GM12878 (cell line): ENCODE measurements at regions not wholly inside any gene's neighbourhood (a gene's known extent, or its start where the extent isn't known, plus 50 kb on each side); places are given as distances from the start of the nearest gene placed in this dataset.

Experiments
- ATAC-seq: fragments of 200-7000 bp; cut with Tn5 transposase; 3 replicates; pipeline ENCODE4 v1.9.1; 2020; ENCODE audit warnings: mild to moderate bottlenecking, moderate library complexity
- BruUV-seq: library from RNA; stranded (reverse); fragments of 400-500 nt; replicated peaks from 2 replicates; lab custom pipeline; 2021; lab: Mats Ljungman, UMichigan
- CTCF ChIA-PET: fragments of 300-600 bp; sonication (Branson Sonifier 250); formaldehyde crosslinking; extraction: SDS; loops from one replicate; lab custom pipeline; 2021; ENCODE audit warnings: inconsistent platforms; lab: Yijun Ruan, JAX
- POLR2A ChIA-PET: fragments of 350-600 bp; formaldehyde crosslinking; extraction: SDS; loops from one replicate; lab custom pipeline; 2021; ENCODE audit warnings: inconsistent platforms; lab: Charles Lee
- RAD21 ChIA-PET: fragments of 300-600 bp; sonication (Branson Sonifier 250); formaldehyde crosslinking; loops from one replicate; lab custom pipeline; 2023; ENCODE audit warnings: antibody characterized with exemption; ENCODE audit not compliant: unreplicated experiment; lab: Charles Lee
- SMC1A ChIA-PET: fragments of 300-600 bp; sonication (Branson Sonifier 250); formaldehyde crosslinking; loops from one replicate; lab custom pipeline; 2023; ENCODE audit not compliant: unreplicated experiment, uncharacterized antibody; lab: Charles Lee
- DNase-seq: peaks from one replicate; pipeline ENCODE4 v3.0.0-alpha.2; 2011; ENCODE audit warnings: low read depth, low spot score
- FAIRE-seq: peaks from 3 replicates; lab custom pipeline; 2011; peaks lifted over from hg19 to GRCh38; lab: Jason Lieb, UNC
- H2AFZ ChIP-seq: 2 replicates; pipeline ENCODE4 v1.6.0; 2011; ENCODE audit warnings: low read depth, low read length, control low read depth; ENCODE audit not compliant: control insufficient read depth
- H3K27ac ChIP-seq: 2 replicates; pipeline ENCODE4 v1.5.1; 2011; ENCODE audit warnings: control low read depth; ENCODE audit not compliant: control insufficient read depth, insufficient read depth
- H3K27me3 ChIP-seq, 2 experiments: replicated peaks in 1 of 2; 2 replicates each; pipeline versions ENCODE4 v1.6.0 to v1.6.1; 2011; ENCODE audit warnings: low read length in 1 of 2; ENCODE audit not compliant: control insufficient read depth in 2 of 2, insufficient read depth in 2 of 2
- H3K36me3 ChIP-seq, 2 experiments: 2 replicates each; pipeline ENCODE4 v1.5.1; 2011; ENCODE audit warnings: low read length in 1 of 2; ENCODE audit not compliant: control insufficient read depth in 2 of 2, insufficient read depth in 2 of 2
- H3K4me1 ChIP-seq: 2 replicates; pipeline ENCODE4 v1.6.1; 2011; ENCODE audit warnings: mild to moderate bottlenecking, low read length, moderate library complexity, mixed read lengths; ENCODE audit not compliant: control insufficient read depth, insufficient read depth
- H3K4me2 ChIP-seq: 2 replicates; pipeline ENCODE4 v1.6.0; 2011; ENCODE audit warnings: control low read depth; ENCODE audit not compliant: control insufficient read depth, insufficient read depth
- H3K4me3 ChIP-seq: fragments of 200-600 bp; sonication (generic); 2 replicates; pipeline ENCODE4 v1.5.1; 2016
- H3K79me2 ChIP-seq: 2 replicates; pipeline ENCODE4 v1.6.0; 2011; ENCODE audit warnings: low read length; ENCODE audit not compliant: control insufficient read depth, insufficient read depth
- H3K9ac ChIP-seq: 2 replicates; pipeline ENCODE4 v1.8.0; 2011; ENCODE audit warnings: low read length, control low read depth, mixed read lengths; ENCODE audit not compliant: control insufficient read depth, insufficient read depth
- H3K9me3 ChIP-seq: replicated peaks from 3 replicates; pipeline ENCODE4 v1.5.1; 2011; ENCODE audit warnings: mild to moderate bottlenecking, low read length; ENCODE audit not compliant: control insufficient read depth, insufficient read depth
- H4K20me1 ChIP-seq: 2 replicates; pipeline ENCODE4 v1.6.0; 2011; ENCODE audit not compliant: control insufficient read depth, insufficient read depth
- ESRRA ChIP-seq: IDR thresholded peaks from 2 replicates; pipeline ENCODE4 v1.6.1; 2012; ENCODE audit warnings: mild to moderate bottlenecking, low read length, improper control_type of control experiment
- ETV6 ChIP-seq, 2 experiments: fragments of 450-650 bp in 1 of 2; IDR thresholded peaks in 1 of 2; conservative IDR thresholded peaks in 1 of 2; 2 replicates each; pipeline ENCODE4 v1.6.1; 2014; ENCODE audit warnings: antibody characterized with exemption in 1 of 2, borderline replicate concordance in 1 of 2, low read depth in 1 of 2, mild to moderate bottlenecking in 1 of 2, moderate library complexity in 1 of 2
- FOS ChIP-seq: IDR thresholded peaks from 3 replicates; pipeline ENCODE4 v1.6.1; 2011; ENCODE audit warnings: borderline replicate concordance; ENCODE audit not compliant: insufficient read length; ENCODE audit errors: extremely low read depth
- PKNOX1 ChIP-seq: fragments of 450-650 bp; IDR thresholded peaks from 2 replicates; pipeline ENCODE4 v1.6.1; 2016; ENCODE audit warnings: mild to moderate bottlenecking
- WGBS: methylation state at CpG from one replicate; pipeline ENCODE4 v1.1.6; 2016; ENCODE audit warnings: low lambda C conversion rate; ENCODE audit not compliant: insufficient replicate concordance, insufficient coverage; ENCODE audit errors: missing lambda C conversion rate; 5-methylcytosine and 5-hydroxymethylcytosine counted together
- in situ Hi-C: fragments of 300-500 bp; cut with MboI; formaldehyde crosslinking; loops from 9 replicates; pipeline ENCODE4 v1.14.3; 2018; ENCODE audit warnings: mixed read lengths
- intact Hi-C: fragments of 100-400 bp; cut with micrococcal nuclease; formaldehyde crosslinking; loops from one replicate; pipeline ENCODE4 v1.14.2; 2022; ENCODE audit not compliant: unreplicated experiment

GRCh38 chr2:122023059-122023864 is 267.8 kb downstream of the TSN start:
- Histone ChIP-seq H3K36me3 (no peaks in the 10 kb centered on the region), H3K27me3 (no peaks in the 10 kb centered on the region), H3K4me3 (no peak overlapping the region), H3K27ac (no peak overlapping the region), H3K9me3 (no peaks in the 10 kb centered on the region), H3K79me2 (no peaks in the 10 kb centered on the region), H2AFZ (no peak overlapping the region), H3K4me1 (no peaks in the 10 kb centered on the region), H4K20me1 (no peaks in the 10 kb centered on the region), H3K4me2 (no peak overlapping the region), H3K9ac (no peak overlapping the region)
- ChIA-PET CTCF (interaction anchor here (0.5 kb wide), 1 partner anchor 927 kb away, joined by 3 read pairs; no protein-coding TSS in a partner anchor), SMC1A (no interaction called here), POLR2A (no interaction called here), RAD21 (no interaction called here)
- no peak for DNase-seq
- FAIRE-seq, result no peak
- 15% methylated on average over 7 of the region's 7 CpGs for WGBS
- in situ Hi-C loops, result no loop called here
- BruUV-seq, result no TSS peak
- intact Hi-C loops, result no loop called here
- no peak for TF ChIP-seq ESRRA
- no peak for ATAC-seq

GRCh38 chr2:122027510-122028217 is 272.2 kb downstream of the TSN start:
- H3K9me3 ChIP-seq, result no peaks in the 10 kb centered on the region
- BruUV-seq, result no TSS peak
- in situ Hi-C loops, result no loop called here
- ChIA-PET CTCF (no interaction called here), RAD21 (no interaction called here), POLR2A (interaction anchor here (0.7 kb wide), 1 partner anchor 87 kb away, joined by 3 read pairs; no protein-coding TSS in a partner anchor), SMC1A (no interaction called here)
- H3K4me1 ChIP-seq, result no peaks in the 10 kb centered on the region
- H3K27me3 ChIP-seq, result no peaks in the 10 kb centered on the region
- H3K36me3 ChIP-seq, result no peaks in the 10 kb centered on the region
- ATAC-seq, result no peak
- no peak overlapping the region for H3K4me3 ChIP-seq
- H3K9ac ChIP-seq, result no peak overlapping the region
- no peaks in the 10 kb centered on the region for H4K20me1 ChIP-seq
- no peak for FAIRE-seq
- WGBS, result 4% methylated on average over 9 of the region's 9 CpGs
- H2AFZ ChIP-seq, result no peak overlapping the region
- DNase-seq, result no peak
- H3K27ac ChIP-seq, result no peak overlapping the region
- H3K79me2 ChIP-seq, result no peaks in the 10 kb centered on the region
- TF ChIP-seq ETV6 (conservative IDR thresholded peaks at IDR 0.05 in 1 of 2, IDR thresholded peaks at IDR 0.05 in 1 of 2; ENCODE audit: borderline replicate concordance in 1 of 2, low read depth in 1 of 2) (no peak), PKNOX1 (no peak), FOS (no peak)
- no peak overlapping the region for H3K4me2 ChIP-seq
- intact Hi-C loops, result no loop called here
